ENCODE measurements at regions not wholly inside any gene's neighbourhood (a gene's known extent, or its start where the extent isn't known, plus 50 kb on each side); places are given as distances from the start of the nearest gene placed in this dataset.

DNA sequence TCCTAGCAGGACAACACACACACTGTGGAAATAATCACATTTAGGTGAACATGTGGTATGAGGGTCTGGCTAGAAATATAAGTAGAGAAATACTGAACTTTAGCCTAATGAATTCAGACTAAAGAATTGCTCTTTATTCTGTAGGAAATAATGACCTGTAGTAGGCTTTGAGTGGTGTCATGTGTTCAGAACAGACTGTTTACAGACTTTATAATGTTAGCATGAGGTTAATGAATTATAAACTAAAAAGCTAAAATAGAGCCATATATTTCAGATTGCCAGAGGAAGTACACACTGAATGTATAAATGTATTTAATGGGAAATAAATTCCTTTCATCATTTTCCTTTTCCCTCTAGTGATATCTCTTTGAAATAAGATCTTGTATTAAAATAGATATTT lies 669.5 kb upstream of the EPHA7 start:
- no peak for DNase-seq
- TF ChIP-seq POLR2A (IDR thresholded peaks at IDR 0.05) (no peak), POLR2AphosphoS5 (IDR thresholded peaks at IDR 0.05) (no peak)
- TF ChIP-seq, protein P1, sequence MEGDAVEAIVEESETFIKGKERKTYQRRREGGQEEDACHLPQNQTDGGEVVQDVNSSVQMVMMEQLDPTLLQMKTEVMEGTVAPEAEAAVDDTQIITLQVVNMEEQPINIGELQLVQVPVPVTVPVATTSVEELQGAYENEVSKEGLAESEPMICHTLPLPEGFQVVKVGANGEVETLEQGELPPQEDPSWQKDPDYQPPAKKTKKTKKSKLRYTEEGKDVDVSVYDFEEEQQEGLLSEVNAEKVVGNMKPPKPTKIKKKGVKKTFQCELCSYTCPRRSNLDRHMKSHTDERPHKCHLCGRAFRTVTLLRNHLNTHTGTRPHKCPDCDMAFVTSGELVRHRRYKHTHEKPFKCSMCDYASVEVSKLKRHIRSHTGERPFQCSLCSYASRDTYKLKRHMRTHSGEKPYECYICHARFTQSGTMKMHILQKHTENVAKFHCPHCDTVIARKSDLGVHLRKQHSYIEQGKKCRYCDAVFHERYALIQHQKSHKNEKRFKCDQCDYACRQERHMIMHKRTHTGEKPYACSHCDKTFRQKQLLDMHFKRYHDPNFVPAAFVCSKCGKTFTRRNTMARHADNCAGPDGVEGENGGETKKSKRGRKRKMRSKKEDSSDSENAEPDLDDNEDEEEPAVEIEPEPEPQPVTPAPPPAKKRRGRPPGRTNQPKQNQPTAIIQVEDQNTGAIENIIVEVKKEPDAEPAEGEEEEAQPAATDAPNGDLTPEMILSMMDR (IDR thresholded peaks at IDR 0.05 in 8 of 11, conservative IDR thresholded peaks at IDR 0.05 in 3 of 11), result no peak
- no peaks in the 10 kb centered on the region for H3K27me3 ChIP-seq (replicated peaks in 1 of 7)

DNA sequence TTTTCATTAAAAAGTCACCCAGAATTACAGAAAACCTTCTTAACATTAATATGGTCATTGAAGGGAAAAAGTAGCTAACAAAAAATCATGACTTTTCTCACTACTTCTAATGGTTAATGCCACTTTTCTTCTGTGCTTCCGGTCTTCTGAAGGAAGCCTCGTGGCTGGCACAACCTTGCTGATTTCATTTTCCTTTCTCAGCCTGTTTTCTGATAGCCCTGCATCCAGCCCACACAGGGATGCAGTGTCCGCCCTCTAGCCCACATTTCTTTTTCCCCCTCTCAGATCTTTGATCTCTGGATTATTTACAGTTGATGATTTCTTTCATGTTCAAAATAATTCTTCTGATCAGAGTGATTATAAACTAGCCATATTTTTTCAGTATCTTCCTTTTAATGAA lies 655.4 kb upstream of the EPHA7 start:
- H3K36me3 ChIP-seq, result no peaks in the 10 kb centered on the region
- intact Hi-C loops (cut with DNase I; ENCODE audit: low total_unique reads), result no loop called here
- H3K4me1 ChIP-seq, result no peaks in the 10 kb centered on the region
- no peak overlapping the region for H3K27ac ChIP-seq
- H3K4me3 ChIP-seq, result no peak overlapping the region
- TF ChIP-seq POLR2A (IDR thresholded peaks at IDR 0.05) (no peak), POLR2AphosphoS5 (IDR thresholded peaks at IDR 0.05) (no peak)
- TF ChIP-seq, protein P1 (IDR thresholded peaks at IDR 0.05 in 8 of 11, conservative IDR thresholded peaks at IDR 0.05 in 3 of 11), result no peak
- no peak for DNase-seq
- 31 to 45% (median 40%) methylated on average over 3 of the region's 3 CpGs for WGBS, 5 donors
- no peaks in the 10 kb centered on the region for H3K27me3 ChIP-seq (replicated peaks in 1 of 7)
- no peaks in the 10 kb centered on the region for H3K9me3 ChIP-seq

More for the DNA sequence above, 669.5 kb upstream of the EPHA7 start:
- no peaks in the 10 kb centered on the region for H3K4me1 ChIP-seq
- no peak overlapping the region for H3K4me3 ChIP-seq
- no peaks in the 10 kb centered on the region for H3K36me3 ChIP-seq
- H3K27ac ChIP-seq, result no peak overlapping the region
- intact Hi-C loops (cut with DNase I; ENCODE audit: low total_unique reads), result no loop called here
- no peaks in the 10 kb centered on the region for H3K9me3 ChIP-seq

DNA sequence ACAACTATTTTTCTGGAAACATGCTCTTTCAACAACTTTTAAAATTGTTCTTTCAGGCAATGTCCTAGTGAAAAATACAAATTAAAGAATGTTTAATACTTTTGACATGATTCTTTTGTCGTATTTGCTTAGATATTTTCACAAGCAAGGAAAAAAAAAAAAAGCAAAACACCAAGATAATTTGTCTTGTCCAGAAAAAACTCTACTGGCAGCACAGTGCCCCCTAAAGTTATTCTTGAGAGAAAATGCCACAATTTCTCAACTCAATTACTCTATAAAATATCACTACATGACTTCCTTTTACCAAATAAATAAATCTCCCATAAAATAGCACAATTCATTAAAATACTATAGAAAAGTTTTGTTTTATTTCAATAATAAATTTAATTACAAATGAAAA lies 652.5 kb upstream of the EPHA7 start:
- TF ChIP-seq, protein P1 (IDR thresholded peaks at IDR 0.05 in 8 of 11, conservative IDR thresholded peaks at IDR 0.05 in 3 of 11), result no peak
- TF ChIP-seq POLR2A (IDR thresholded peaks at IDR 0.05) (no peak), POLR2AphosphoS5 (IDR thresholded peaks at IDR 0.05) (no peak)
- intact Hi-C loops (cut with DNase I; ENCODE audit: low total_unique reads), result no loop called here
- Histone ChIP-seq H3K9me3 (no peaks in the 10 kb centered on the region), H3K27me3 (replicated peaks in 1 of 7) (no peaks in the 10 kb centered on the region), H3K4me1 (no peaks in the 10 kb centered on the region), H3K27ac (no peak overlapping the region), H3K4me3 (no peak overlapping the region), H3K36me3 (no peaks in the 10 kb centered on the region)
- no peak for DNase-seq
- 8 to 20% (median 14%) methylated on average over 1 of the region's 1 CpG for WGBS, 5 donors

DNA sequence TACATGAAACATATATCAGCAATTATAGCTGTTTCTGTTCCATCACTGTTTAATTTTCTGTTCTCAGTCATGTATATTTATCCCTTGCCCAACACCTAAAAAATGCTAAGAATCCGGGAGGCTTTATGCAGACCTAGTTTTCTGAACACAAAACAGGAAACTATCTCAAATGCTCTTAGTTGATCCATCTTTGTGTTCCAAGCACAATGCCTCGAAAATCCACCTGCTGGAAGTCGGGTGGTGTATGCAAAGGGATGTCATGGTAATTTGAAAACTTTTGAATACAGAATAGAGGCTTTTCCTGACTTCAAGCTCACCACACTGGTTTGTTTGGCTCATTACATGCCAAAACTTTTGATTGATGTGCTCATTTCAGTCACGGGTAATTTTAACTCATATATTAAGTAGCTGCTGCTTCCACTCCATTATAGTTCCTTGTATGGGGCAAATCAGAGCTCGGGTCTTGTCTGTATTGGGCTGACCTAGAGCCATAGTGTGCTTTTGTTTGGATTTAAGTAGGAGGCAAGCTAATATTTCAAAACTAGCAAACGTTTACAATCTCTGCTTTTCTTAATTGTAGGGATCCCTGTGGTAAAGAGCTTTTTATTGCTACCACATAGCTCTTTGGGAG lies 646.5 kb upstream of the EPHA7 start:
- intact Hi-C loops (cut with DNase I; ENCODE audit: low total_unique reads), result no loop called here

More for the DNA sequence above, 646.5 kb upstream of the EPHA7 start:
- no peak for TF ChIP-seq POLR2A (IDR thresholded peaks at IDR 0.05)
- TF ChIP-seq POLR2AphosphoS5 (IDR thresholded peaks at IDR 0.05), result no peak
- TF ChIP-seq, protein P1 (IDR thresholded peaks at IDR 0.05 in 8 of 11, conservative IDR thresholded peaks at IDR 0.05 in 3 of 11), result no peak
- Histone ChIP-seq H3K9me3 (no peaks in the 10 kb centered on the region), H3K27me3 (replicated peaks in 1 of 7) (no peaks in the 10 kb centered on the region), H3K4me3 (no peak overlapping the region), H3K27ac (no peak overlapping the region), H3K4me1 (no peaks in the 10 kb centered on the region), H3K36me3 (no peaks in the 10 kb centered on the region)
- 37 to 48% (median 42%) methylated on average over 6 of the region's 6 CpGs for WGBS, 5 donors
- no peak for DNase-seq
